Ramos (cell line): ENCODE measurements at regions not wholly inside any gene's neighbourhood (a gene's known extent, or its start where the extent isn't known, plus 50 kb on each side); places are given as distances from the start of the nearest gene placed in this dataset.

Experiments used
- in situ Hi-C: fragments of 300-500 bp; cut with MboI; formaldehyde crosslinking; loops from one replicate; pipeline ENCODE4 v1.14.3; 2022; ENCODE audit warnings: low sequenced_read_pairs; ENCODE audit not compliant: unreplicated experiment

DNA sequence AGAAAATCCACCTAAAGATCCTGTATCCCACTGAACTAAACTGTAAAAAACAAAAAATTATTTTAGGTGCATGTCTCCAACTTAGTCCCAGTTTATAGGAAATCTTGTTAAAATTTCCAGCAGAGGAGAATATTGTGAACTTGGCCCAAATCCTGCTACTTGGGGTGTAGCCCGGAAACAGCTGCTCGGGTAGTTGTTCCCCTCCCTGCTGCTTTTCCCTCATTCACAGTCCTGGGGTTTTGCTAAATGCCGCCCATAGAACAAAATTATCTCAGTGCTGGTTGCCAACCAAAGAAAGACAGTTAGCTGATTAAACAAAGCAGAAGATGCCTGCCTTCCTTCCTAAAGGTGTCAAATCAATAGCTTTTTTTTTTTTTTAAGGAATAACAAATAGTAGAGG is 330.5 kb upstream of the KLF12 start:
- in situ Hi-C loops: no loop called here

DNA sequence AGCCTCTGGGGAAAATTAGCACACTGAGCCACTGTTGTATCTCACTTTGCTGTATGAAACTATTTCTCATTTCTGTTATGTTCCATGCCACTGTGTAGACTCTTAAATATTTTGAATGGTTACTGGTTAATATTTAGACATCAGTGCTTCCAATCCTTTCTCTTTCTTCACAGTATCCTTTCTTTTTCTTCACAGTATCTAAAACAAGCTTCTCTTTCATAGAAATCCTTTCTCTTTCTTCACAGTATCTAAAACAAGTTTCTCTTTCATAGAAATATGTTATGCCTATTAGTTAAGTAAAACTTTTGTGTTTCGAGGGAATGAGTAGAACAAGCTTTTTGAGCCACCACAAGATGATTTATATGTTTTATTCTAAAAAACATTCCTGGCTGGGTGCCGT is 326.8 kb upstream of the KLF12 start:
- in situ Hi-C loops: no loop called here

DNA sequence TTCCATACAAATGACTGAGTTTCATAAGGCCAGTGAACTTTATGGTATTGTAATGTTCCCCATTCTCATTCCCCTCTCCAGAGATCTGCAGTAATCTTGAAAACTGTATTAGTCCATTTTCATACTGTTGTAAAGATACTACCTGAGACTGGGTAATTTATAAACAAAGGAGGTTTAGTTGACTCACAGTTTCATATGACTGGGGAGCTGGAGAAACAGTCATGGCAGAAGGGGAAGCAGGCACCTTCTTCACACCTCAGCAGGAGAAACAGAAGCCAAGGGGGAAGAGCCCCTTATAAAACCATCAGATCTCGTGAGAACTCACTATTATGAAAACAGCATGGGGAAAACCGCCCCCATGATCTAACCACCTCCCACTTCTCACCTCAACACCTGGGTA is 318.7 kb upstream of the KLF12 start:
- in situ Hi-C loops: no loop called here

DNA sequence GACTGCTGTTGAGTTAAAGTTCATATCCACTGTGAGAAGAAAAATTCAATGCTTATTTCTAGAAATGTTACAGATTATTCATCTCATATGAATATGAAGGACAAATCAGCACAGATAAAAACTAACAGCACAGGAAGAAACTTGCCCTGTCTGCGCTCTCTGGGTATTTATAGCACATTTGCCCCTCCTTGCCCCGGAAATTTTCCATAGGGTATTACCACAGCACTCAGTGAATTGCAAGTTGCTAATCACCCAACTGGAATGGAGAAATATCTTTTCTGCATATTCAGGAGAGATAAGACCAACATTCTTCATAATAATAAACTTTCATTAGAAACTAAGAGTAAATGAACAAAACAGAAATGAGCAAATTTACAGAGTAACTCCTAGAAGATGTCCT is 318.0 kb upstream of the KLF12 start:
- in situ Hi-C loops: no loop called here

DNA sequence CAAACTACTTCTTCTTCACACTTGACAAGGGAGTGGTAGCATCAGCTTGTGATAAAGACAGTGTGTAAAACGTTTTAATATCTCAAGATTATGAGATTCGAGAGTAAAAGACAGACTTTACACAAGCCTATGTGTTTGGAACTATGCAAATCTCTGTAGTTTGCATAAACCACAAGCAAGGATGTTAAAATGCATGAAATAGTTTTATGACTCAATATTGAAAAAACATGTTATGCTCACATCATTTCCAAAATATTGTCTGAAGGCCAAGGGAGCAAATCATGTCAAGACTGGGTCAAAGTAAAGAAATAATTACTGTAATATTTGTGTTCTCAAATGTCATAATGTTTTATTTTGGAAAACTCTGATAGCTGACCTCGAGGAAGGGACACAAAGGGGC is 316.8 kb upstream of the KLF12 start:
- in situ Hi-C loops: no loop called here

DNA sequence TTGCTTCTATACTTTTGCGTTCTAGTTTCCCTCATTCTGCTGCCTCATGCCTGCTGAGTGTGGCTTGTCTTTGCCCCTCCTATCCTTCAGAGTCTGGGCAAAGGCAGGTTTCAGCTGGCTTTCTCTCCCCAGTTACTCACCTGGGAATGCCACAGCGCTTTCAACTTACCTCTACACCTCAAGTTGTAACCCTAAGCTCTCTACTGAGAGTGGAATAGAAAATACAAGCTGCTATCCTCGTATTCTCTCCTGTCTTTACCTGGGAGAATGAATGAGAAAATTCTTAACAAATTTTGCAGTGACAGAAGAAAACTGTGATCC is 316.3 kb upstream of the KLF12 start:
- in situ Hi-C loops: no loop called here

DNA sequence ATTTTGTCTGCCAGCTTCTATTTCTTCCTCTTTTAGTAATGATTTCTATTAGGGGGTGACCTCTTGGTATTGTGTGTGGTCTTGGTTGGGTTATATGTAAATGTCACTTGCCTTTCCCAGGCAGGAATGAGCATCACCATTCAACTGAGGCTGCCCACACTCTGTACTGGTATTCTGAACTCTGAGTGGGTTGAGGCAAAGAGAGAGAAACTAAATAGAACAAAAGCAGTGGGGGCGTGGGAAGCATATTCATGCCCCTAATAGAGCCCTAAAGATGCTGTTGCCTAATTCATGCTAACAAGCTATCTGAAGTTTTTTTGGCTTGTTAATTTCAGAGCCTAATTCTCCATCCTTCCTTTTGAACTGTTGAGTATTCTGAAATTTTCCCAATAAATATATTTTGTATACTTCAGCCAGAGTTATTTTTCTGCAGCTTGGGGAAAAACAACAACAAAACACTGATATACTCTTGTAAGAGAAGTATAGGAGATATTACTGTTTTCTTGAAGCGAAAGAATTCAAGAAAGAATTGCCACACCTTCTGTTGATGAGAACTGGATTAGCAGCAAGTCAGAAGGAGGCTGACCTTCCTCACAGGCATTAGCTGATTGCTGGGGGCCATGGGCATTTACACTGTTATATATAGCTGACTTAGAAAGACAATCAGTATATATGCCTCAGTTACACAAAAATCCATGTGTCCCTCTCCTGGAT is 315.8 kb upstream of the KLF12 start:
- in situ Hi-C loops: no loop called here

DNA sequence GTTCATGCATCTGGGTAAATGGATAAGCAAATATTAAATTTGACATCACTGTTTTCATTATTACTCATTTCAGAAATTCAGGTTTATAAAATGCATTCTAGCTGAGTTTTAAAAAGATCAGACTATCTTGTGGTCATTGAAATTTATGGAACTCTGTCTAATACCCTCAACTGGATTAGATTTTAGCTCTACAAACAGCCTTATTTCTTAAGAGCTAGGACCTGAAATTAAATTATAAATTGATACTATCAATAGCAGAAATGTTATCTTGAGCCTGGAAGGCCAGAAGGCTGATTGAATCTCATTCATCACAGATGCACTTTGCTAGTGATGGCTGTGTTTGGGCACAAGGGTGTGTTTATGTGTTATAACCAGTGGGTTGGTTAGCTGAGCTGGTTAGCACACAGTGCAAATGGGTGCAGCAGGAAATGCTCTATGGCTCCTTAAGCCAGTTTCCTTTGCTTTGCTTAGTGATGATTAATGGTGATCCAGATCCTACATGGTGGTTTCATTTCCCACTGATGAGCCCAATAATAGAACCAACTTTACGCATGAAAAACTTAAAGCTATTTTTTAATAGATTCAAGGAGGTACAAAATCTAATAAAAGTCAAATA is 310.8 kb upstream of the KLF12 start:
- in situ Hi-C loops: no loop called here

DNA sequence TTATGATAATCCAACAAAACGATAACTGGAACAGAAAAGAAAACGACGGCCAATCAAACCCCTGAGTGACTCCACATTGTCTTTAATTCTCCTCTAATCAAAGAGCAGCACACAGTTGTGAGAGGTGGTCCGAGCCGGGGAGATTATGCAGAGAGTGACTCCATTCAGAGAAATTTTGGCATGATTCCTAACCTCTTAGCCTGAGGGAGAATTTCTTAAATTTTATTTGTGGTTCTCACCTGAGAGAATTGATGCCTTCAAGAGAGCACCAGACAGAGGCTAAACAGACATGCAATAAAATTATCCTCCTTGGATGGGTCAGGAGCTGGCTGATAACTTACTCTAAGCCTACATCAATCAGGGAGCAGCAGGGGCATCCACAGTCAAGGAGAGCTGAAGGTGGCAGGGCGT is 310.0 kb upstream of the KLF12 start:
- in situ Hi-C loops: no loop called here

DNA sequence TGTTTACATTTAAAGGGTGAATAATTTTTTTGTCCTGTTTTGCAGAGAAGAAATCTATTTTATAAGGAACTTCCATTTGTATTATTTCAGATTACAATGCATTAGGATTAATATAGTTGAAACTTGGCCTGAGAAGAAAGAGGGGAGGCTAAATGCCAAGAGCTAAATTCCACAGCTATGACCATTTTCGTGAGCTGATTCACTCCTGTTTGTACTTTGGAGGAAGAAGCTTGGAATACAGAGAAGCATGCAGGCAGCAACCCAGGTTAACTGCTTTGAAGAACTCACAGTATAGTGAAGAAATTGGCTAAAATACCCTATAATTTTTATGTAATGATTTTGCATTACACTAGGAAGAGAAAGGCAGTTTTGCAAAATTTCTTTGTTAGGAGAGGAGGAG is 309.4 kb upstream of the KLF12 start:
- in situ Hi-C loops: no loop called here

DNA sequence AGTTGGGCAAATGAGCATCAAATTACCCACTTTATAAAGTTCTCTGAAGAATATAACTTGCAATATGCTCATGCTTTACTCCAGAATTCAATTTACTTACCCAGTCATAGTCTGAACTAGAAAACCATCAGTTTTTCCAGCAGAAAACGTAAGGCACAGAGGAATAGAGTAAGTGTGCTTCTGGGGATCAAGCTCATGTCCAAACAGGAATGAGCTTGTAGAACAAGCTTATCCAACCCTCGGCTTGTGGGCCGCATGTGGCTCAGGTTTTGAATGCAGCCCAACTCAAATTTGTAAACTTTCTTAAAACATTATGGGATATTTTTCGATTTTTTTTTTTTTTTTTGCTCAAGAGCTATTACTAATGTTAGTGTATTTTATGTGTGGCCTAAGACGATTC is 308.5 kb upstream of the KLF12 start:
- in situ Hi-C loops: no loop called here

DNA sequence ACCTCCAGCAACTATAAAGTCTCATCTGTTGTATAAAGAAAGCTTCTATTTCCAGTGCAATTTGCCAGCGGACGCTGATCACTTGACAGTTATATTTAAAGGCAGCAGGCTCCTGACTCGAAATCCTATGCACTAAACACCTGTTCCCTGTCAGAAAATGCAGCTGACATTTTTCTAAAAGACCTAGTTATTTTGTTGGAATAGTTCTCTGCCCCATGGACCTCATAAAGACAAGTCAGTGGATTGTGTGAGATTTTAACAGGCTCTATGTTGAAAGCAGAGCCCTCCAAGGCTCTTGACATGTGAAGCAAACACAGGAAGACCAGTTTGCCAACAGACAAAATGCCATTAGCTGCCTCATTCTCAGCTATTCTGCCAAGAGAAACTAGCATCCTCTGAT is 304.7 kb upstream of the KLF12 start:
- in situ Hi-C loops: no loop called here

DNA sequence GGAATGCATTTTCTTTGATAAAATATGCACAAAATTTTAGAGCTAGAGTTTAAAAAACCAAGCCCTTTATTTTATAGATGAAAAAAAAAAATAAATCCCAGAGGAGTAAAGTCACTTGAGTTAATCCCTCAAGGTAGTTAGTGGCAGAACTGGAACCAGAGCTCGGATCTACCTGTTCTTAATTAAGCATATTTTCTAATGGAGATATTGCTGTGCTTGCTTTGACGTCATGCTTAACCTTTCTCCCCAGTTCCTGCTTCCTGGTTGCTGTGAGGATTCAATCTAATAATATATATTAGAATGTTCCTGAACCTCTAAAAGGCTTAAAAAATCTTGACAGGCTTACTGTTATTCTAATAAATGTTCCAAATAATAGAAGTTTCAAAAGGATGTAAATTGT is 300.6 kb upstream of the KLF12 start:
- in situ Hi-C loops: no loop called here

DNA sequence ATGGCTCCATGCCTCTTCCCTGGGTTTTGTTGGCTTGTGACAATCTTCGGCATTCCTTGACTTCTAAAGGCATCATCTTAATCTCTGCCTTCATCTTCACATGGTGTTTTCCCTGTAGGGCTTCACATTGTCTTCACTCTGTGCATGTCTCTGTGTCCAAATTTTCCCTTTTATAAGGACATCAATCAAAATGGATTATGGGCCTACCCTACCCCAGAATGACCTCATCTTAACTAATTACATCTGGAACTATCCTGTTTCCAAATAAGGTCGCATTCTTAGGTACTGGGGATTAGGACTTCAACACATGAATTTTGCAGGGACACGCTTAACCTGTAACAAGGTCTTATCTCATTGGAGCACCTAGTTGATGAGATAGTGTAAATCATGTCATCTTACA is 290.3 kb upstream of the KLF12 start:
- in situ Hi-C loops: no loop called here

DNA sequence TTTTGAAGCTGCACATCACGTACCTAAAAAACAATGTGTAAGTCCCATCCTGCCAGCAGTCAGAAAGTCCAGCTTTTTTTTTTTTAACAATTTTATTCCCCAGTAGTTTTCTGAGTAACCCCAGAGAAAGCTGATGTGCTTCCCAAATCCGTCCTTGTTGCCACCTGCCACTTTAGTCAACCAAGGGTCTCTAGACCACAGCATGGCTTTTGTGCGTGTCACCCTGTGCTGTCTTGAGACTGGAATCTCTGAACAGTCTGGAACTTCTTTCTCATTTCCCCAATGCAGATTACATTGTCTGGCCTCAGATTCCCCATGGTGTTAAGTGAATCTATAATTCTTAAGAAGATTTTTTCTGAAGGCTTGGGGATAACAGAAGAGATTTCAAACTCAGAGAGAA is 289.2 kb upstream of the KLF12 start:
- in situ Hi-C loops: no loop called here

DNA sequence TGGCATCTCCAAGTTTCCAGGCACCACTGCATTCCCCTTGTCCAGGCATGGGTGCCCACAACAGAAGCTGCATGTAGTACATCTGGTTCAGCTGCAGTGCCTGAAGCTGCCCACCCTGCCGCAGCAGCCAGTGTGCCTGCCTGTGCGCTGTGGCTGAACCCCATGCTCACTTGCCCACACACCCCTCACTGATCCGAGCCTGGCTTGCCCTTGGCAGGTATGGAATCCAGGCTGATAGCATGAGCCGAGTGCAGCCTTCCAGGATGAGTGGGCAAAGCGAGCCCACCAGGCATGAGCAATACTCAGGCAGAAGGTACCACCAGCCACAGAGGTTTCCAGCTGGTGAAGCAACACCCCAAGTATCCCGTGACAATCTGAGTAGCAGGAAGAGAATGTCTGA is 280.3 kb upstream of the KLF12 start:
- in situ Hi-C loops: no loop called here

DNA sequence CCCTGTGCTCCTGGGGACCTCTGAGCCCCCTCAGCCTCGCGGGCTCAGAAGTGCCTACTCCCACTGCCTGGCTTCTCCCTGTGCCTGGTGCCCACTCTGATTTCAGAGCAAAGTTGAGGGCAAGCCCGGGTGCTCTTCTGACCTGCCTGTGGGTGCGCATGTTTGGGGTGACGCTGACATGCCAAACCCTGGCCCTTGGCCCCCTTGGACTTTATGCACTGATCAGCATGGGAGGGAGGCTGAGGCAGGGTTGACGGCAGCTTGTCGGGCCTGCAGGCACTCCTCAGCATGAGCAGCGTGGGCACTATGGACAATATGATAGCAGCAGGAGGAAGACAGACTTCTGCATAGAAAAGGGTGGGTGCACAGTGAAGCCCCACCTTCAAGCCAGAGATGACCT is 279.3 kb upstream of the KLF12 start:
- in situ Hi-C loops: no loop called here

DNA sequence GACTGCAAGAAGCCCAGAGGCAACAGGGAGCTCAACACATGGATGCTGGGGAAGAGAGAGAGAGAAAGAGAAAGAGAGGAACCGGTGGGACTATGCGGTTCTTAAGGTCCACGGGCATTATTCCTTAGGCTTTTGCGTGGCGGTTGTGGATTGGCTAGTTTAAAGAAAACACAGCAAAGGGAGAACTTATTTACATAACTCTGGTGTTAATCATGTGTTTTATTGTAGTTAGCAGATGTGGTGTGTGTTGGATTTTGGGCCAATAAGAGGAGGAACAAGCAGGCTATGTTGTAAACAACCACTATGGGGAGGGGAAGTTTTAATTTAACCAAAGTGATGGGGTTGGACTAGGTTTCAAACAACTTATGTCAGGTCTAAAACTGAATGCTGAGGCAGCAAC is 275.3 kb upstream of the KLF12 start:
- in situ Hi-C loops: no loop called here

DNA sequence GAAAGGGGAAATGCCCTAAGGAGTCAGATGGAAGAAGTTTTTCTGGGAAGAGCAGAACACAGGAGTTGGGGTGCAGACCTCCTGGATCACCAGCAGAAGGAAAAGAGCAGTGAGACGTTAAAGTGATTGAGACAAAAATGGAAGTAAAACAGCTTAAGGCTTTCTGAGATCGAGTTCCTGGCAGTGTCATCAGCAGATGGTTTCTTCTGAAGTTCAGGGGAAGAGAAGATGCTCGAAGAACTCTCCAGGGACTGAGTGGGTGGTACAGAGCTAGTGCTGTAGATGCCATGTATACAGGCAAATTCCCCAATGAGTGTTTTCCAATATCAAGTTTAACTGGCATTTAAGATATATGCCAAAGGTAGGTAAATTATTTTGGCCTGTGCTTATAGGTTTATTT is 272.2 kb upstream of the KLF12 start:
- in situ Hi-C loops: no loop called here

DNA sequence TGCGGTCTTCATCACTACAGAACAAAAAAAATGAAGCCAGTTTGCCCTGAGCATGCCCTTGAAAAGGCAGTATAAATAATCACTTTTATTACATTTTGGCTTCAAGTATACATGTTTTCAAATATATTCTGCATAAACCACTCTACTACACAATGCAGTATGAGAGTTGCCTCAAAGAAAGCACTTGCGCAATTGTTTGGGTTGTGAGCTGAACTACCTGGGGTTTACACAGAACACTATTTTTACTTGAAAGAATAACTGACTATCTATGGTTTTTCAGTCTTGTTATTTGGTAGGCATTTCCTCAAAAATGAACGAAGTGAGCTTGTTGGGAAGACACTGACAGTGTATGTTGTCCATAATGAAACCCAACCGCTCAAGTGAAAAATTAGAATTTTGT is 264.4 kb upstream of the KLF12 start:
- in situ Hi-C loops: no loop called here

DNA sequence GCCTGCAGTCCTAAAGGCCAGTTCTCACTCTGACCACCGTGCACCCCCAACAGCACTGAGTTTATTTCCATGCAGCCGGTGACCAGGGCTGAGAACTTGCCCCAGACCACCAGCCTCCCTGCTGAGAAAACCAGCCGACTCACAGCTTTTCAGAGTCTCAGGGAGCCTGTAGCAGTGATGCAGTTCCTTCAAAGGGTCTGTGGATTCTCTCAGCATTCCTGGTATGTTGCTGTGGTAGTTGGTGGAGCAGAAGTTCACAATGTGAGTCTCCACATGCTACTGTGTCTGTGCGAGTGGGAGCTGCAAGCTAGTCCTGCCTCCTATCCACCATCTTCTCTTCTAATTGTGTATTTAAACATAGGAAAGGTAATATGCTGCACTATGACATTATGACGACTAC is 254.9 kb upstream of the KLF12 start:
- in situ Hi-C loops: no loop called here

DNA sequence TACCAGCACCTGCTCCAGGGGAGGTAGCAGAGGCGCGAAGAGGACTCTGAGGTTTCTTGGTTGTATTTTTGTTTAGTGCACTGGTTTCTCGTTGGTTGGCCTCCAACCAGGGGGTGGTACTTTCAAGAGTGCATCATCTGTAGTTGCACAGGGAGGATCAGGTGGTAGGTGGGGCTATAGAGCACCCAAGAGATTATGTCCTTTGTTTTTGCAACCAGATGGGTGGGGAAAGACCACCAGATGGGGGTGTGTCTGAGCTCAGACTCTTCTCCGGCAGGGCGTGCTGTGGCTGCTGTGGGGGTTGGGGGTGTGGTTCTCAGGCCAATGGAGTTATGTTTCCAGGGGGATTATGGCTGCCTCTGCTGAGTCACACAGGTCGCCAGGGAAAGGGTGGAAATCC is 254.4 kb upstream of the KLF12 start:
- in situ Hi-C loops: no loop called here

DNA sequence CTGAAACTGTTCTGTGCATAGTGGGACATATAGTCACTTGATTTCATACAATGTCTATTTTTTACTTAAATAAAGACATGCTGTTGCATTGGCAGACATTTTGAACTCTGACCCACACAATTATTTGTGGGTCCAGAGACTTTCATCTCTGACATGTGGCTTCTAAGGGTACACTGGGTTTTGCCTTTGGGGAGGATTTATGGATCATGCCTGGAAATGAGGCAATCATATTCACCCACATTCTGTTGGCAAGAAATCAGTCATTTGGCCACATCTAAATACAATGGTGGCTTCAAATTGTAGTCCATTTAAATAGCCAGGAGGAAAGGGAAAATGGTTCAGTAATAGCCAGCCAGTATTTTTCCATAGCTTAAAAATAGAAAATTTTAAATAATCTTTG is 238.3 kb upstream of the KLF12 start:
- in situ Hi-C loops: no loop called here
